HL-60 (cell line): ENCODE measurements at regions not wholly inside any gene's neighbourhood (a gene's known extent, or its start where the extent isn't known, plus 50 kb on each side); places are given as distances from the start of the nearest gene placed in this dataset.

Experiments used
- CTCF ChIP-seq: IDR thresholded peaks from one replicate; pipeline ENCODE4 v1.5.1; 2011; ENCODE audit warnings: low read length, control low read depth, inconsistent platforms; ENCODE audit not compliant: insufficient read depth
- POLR2AphosphoS5 ChIP-seq: IDR thresholded peaks from 2 replicates; pipeline ENCODE4 v1.6.1; 2012; ENCODE audit warnings: low read depth
- REST ChIP-seq: IDR thresholded peaks from 2 replicates; pipeline ENCODE4 v1.6.1; 2012; ENCODE audit warnings: low read depth; ENCODE audit not compliant: insufficient replicate concordance

GRCh38 chr21:28771790-28772501 lies 220.7 kb downstream of the LTN1 start:
- no peak for TF ChIP-seq CTCF
- TF ChIP-seq POLR2AphosphoS5: no peak
- TF ChIP-seq REST: no peak
